Peyer's patch (tissue), 4 donors: ENCODE measurements at regions not wholly inside any gene's neighbourhood (a gene's known extent, or its start where the extent isn't known, plus 50 kb on each side); places are given as distances from the start of the nearest gene placed in this dataset.

Experiments
- DNase-seq, 3 donors: peaks; one replicate each; pipeline ENCODE4 v3.0.0-alpha.2; 2017 to 2019
- H3K27ac ChIP-seq, 4 donors: fragments of 200-600 bp; sonication (generic); one replicate each; pipeline ENCODE4 v1.5.1; 2016 to 2019
- H3K27me3 ChIP-seq, 2 donors: fragments of 200-600 bp; sonication (generic); one replicate each; pipeline ENCODE4 v1.5.1; 2019
- H3K36me3 ChIP-seq, 3 donors: fragments of 200-600 bp; sonication (generic); one replicate each; pipeline ENCODE4 v1.5.1; 2016 to 2019
- H3K4me1 ChIP-seq, 4 donors: fragments of 200-600 bp; sonication (generic); one replicate each; pipeline ENCODE4 v1.5.1; 2016 to 2019
- H3K4me3 ChIP-seq, 4 donors: fragments of 200-600 bp; sonication (generic); 1 replicate in 3 of 4; 2 replicates in 1 of 4; pipeline ENCODE4 v1.5.1; 2016 to 2019; ENCODE audit warnings: mild to moderate bottlenecking in 1 of 4
- H3K9me3 ChIP-seq, 4 donors: fragments of 200-600 bp; sonication (generic); one replicate each; pipeline ENCODE4 v1.5.1; 2016 to 2019; ENCODE audit warnings: mild to moderate bottlenecking in 1 of 4
- POLR2A ChIP-seq, 2 donors: fragments of 450-650 bp; IDR thresholded peaks; one replicate each; pipeline ENCODE4 v1.5.1; 2017; ENCODE audit warnings: antibody characterized with exemption in 2 of 2, mild to moderate bottlenecking in 2 of 2, moderate library complexity in 2 of 2
- TF ChIP-seq, protein P1 (sequence below), 6 experiments: fragments of 450-650 bp in 4 of 6; fragments of 200-600 bp in 2 of 6; sonication (generic) in 1 of 6; IDR thresholded peaks; one replicate each; pipeline ENCODE4 v1.5.1; 2017 to 2019; ENCODE audit warnings: antibody characterized with exemption in 6 of 6, mild to moderate bottlenecking in 3 of 6, moderate library complexity in 1 of 6

GRCh38 chr7:46123756-46124343 lies 202.8 kb upstream of the IGFBP3 start:
- no peak overlapping the region for H3K27ac ChIP-seq
- TF ChIP-seq, protein P1, sequence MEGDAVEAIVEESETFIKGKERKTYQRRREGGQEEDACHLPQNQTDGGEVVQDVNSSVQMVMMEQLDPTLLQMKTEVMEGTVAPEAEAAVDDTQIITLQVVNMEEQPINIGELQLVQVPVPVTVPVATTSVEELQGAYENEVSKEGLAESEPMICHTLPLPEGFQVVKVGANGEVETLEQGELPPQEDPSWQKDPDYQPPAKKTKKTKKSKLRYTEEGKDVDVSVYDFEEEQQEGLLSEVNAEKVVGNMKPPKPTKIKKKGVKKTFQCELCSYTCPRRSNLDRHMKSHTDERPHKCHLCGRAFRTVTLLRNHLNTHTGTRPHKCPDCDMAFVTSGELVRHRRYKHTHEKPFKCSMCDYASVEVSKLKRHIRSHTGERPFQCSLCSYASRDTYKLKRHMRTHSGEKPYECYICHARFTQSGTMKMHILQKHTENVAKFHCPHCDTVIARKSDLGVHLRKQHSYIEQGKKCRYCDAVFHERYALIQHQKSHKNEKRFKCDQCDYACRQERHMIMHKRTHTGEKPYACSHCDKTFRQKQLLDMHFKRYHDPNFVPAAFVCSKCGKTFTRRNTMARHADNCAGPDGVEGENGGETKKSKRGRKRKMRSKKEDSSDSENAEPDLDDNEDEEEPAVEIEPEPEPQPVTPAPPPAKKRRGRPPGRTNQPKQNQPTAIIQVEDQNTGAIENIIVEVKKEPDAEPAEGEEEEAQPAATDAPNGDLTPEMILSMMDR (IDR thresholded peaks at IDR 0.05) = no peak
- TF ChIP-seq POLR2A (IDR thresholded peaks at IDR 0.05) = no peak
- no peak overlapping the region for H3K4me3 ChIP-seq
- no peaks in the 10 kb centered on the region for H3K36me3 ChIP-seq
- no peaks in the 10 kb centered on the region for H3K4me1 ChIP-seq
- H3K9me3 ChIP-seq = no peaks in the 10 kb centered on the region
- no peak for DNase-seq
- no peaks in the 10 kb centered on the region for H3K27me3 ChIP-seq

- no peaks in the 10 kb centered on the region for H3K9me3 ChIP-seq
- H3K27me3 ChIP-seq = no peaks in the 10 kb centered on the region
- TF ChIP-seq, protein P1 (IDR thresholded peaks at IDR 0.05) = no peak
- no peak for TF ChIP-seq POLR2A (IDR thresholded peaks at IDR 0.05)
- no peak overlapping the region for H3K4me3 ChIP-seq
- no peaks in the 10 kb centered on the region for H3K4me1 ChIP-seq
- H3K36me3 ChIP-seq = no peaks in the 10 kb centered on the region
- no peak overlapping the region for H3K27ac ChIP-seq
- DNase-seq = no peak
Observed at GRCh38 chr7:46115410-46115809, 194.3 kb upstream of the IGFBP3 start.

DNA sequence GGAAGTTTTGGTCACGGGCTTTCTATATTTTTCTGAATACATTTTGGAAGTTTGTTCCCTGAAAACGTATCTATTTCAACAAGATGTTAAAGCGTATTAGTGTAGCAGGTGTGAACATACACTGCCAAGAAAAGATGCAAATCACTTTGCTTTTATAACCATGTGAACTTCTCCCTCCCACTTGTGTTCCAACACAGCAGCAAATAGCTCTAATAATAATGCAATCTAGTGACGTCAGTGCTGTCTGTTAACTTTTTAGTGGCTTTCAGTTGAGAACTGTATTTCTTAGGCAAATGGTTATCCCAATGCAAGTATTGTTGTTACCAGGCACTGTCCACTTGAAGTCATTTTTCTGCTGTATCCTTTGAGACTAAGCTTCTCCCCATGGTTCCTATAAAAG lies 188.4 kb upstream of the IGFBP3 start:
- no peak for TF ChIP-seq POLR2A (IDR thresholded peaks at IDR 0.05)
- TF ChIP-seq, protein P1 (IDR thresholded peaks at IDR 0.05) = no peak
- H3K4me1 ChIP-seq = no peaks in the 10 kb centered on the region
- no peaks in the 10 kb centered on the region for H3K27me3 ChIP-seq
- no peak for DNase-seq
- no peaks in the 10 kb centered on the region for H3K36me3 ChIP-seq
- H3K9me3 ChIP-seq = no peaks in the 10 kb centered on the region
- H3K4me3 ChIP-seq = no peak overlapping the region
- no peak overlapping the region for H3K27ac ChIP-seq

DNA sequence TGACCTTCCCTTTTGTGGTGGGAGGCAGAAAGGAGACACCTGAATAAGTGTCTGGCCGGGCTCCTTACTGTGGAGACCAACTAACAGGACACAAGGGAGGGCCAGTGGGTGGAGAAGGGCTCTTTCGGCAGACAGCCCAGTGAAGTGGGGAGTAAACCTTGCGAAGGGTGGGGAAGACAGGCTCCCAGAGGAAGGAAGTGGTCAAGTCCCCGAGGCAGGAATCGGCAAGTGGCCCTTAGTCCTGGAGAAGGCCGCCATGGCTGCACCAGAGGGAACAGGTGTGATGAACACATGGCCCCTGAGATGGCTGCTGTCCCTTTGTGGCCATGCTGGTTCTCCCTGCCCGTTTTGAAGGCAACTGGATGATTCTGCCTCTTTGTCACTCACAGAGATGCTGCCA lies 187.2 kb upstream of the IGFBP3 start:
- Histone ChIP-seq H3K27ac (no peak overlapping the region), H3K36me3 (no peaks in the 10 kb centered on the region), H3K27me3 (no peaks in the 10 kb centered on the region), H3K4me1 (no peaks in the 10 kb centered on the region), H3K9me3 (no peaks in the 10 kb centered on the region), H3K4me3 (no peak overlapping the region)
- no peak for DNase-seq
- TF ChIP-seq POLR2A (IDR thresholded peaks at IDR 0.05) = no peak
- TF ChIP-seq, protein P1 (IDR thresholded peaks at IDR 0.05) = no peak

GRCh38 chr7:46107610-46108217 lies 186.6 kb upstream of the IGFBP3 start:
- H3K4me1 ChIP-seq = no peaks in the 10 kb centered on the region
- no peak for DNase-seq
- no peaks in the 10 kb centered on the region for H3K9me3 ChIP-seq

More at GRCh38 chr7:46107610-46108217, 186.6 kb upstream of the IGFBP3 start:
- Histone ChIP-seq H3K27me3 (no peaks in the 10 kb centered on the region), H3K36me3 (no peaks in the 10 kb centered on the region), H3K4me3 (no peak overlapping the region), H3K27ac (no peak overlapping the region)
- TF ChIP-seq, protein P1 (IDR thresholded peaks at IDR 0.05) = no peak
- TF ChIP-seq POLR2A (IDR thresholded peaks at IDR 0.05) = no peak
